HG03108 (cell line): ENCODE measurements at regions not wholly inside any gene's neighbourhood (a gene's known extent, or its start where the extent isn't known, plus 50 kb on each side); places are given as distances from the start of the nearest gene placed in this dataset.

ENCODE experiments used
- ATAC-seq: cut with Tn5 transposase; IDR thresholded peaks from one replicate; pipeline ENCODE4 v1.9.1; 2021; ENCODE audit warnings: moderate library complexity; ENCODE audit not compliant: unreplicated experiment

DNA sequence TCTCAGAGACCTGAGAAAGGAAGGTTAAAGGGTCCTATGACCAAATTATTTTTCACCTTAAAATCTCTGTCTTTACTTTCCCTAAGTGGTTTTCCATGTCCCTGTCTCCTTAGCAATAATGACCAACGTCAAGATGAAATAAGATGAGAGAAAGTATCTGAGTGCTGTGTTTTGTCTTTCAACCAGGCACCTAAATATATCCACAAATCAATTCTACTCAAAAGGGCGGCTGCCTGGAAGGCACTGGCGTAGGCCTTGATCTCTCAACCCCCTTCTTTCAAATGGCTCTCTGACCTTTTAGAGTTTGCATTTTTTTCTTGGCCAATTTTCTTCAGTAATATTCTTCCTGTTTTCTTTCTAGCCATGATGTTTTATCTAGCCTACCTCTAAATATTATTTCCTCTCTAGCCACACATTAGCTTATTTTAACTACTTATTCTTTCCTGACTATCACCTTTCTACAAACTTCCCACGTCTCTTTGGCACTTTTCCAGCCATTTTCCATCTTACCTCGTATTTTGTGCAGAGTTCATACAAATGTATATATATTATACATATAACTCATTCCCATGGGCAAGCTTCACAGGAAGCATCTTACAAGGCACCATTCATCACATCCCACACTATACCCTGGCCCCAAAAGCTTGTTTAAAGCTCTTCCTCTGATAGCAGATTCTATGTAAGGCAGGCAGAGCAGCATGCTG is 204.5 kb downstream of the SNX18 start:
- ATAC-seq = no peak

DNA sequence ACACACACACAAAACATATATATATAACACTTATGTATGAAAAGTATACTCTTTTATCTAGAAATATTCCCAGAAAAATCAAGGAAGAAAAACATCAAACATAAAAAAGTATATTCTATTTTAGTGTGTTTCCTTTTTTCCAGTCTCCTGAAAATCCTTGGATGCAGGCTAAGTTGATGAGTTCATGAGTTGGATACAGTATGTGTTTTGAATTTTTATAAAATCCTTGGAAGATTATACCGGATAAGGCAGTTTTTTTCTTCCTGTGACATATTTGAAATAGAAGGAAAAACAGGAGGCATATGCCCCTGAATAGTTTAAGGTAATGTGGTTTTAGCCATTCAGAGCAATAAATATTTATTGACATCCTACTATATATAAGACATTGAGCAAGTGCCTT is 203.6 kb downstream of the SNX18 start:
- no peak for ATAC-seq

DNA sequence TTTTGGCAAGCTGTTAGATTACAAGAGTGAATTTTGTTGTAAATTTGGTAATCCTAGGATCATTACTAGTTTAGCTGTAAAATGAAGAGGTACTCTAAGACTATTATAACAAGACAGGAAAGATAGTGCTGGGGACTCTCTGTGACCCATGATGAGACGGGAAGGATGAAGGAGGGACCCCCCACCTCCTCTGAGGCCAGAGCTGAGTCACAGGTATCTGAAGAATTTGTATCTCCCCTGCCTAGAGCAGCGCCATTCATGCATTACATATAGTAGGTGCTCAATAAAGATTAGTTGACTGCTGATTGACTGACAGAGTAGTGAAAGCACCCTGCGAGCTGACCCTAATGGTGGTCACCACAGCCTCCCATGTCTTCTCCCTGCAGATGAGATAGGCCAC is 202.8 kb downstream of the SNX18 start:
- ATAC-seq = no peak

DNA sequence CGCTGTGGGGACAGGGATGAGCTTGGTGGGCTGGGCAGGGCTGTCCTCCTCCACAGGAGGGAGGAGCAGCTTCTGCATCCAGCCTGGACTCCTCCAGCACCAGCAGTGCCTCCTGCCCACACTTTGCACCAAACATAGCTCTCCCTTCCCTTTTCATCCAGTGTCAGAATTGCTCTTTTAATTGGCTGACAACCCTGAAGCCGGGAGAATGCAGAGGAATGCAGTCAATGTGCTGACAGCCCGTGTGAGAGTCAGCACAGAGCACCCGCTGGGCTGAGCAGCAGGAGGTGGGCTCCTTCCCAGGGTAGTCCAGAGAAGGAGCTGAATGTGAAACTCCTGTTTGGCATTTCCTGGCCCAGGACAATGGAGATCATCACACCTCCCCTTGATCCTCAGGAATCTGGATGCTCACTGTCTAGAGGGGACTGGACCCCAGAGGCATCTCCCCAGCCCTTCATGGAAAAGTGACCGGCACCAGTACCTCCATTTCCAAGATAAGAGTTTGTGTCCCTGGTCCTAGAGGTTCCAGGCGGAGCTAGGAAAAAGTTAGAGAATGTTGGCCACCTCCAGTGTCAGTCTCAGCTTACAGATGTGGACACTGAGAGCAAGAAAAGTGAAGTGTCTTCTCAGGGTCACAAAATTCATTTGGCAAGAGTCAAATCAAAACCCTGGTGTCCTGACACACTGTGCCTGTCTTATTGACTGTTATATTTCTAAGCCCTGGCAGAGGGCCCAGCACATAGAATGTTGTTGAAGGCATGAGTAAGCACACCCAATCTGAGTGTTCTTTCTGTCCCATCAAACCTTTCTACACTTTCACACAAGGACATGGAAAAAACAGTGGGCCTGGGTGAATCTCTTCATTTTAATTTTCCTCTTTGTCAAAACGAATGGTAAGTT is 202.1 kb downstream of the SNX18 start:
- no peak for ATAC-seq

DNA sequence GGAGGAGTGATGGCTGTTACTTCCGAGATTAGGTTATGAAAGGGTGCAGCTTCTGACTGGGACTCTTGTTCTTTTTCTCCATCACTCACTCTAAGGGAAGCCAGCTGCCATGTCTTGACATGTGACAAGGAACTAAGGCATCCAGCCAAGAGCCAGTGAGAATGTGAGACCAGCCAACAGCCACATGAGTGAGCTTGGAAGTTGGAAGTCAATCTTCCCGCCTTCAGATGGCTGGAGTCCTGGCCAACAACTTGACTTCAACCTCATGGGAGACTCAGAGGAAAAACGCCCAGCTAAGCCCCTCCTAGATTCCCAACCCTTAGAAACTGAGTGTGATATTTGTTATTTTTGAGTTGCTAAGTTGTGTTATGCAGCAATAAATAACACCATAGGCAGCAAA is 201.1 kb downstream of the SNX18 start:
- no peak for ATAC-seq

DNA sequence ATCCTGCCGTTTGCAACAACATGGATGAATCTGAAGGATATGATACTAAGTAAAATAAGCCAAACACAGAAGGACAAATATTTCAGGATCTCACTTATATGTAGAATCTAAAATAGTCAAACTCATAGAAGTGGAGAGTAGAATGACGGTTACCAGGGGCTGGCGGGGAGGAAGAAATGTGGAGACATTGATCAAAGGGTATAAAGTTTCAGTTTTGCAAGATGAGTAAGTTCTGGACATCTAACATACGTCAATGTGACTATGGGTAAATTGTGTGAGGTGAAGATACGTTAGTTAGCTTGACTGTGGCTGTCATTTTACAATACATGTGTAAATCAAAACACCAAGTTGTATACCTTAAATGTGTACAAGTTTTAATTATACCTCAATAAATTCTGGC is 200.3 kb downstream of the SNX18 start:
- ATAC-seq = no peak

DNA sequence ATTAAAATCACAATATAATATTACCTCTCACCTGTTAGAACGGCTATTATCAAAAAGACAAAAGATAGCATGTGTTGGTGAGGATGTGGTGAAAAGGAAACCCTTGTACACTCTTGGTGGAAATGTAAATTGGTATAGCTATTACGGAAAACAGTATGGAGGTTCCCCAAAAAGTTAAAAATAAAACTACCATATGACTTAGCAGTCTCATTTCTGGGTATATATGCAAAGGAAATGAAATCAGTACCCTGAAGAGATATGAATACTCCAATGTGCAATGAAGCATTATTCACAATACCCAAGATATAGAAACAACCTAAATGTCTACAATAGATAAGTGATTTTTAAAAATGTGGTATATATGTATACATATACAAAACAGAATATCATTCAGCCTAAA is 199.9 kb downstream of the SNX18 start:
- ATAC-seq = no peak

DNA sequence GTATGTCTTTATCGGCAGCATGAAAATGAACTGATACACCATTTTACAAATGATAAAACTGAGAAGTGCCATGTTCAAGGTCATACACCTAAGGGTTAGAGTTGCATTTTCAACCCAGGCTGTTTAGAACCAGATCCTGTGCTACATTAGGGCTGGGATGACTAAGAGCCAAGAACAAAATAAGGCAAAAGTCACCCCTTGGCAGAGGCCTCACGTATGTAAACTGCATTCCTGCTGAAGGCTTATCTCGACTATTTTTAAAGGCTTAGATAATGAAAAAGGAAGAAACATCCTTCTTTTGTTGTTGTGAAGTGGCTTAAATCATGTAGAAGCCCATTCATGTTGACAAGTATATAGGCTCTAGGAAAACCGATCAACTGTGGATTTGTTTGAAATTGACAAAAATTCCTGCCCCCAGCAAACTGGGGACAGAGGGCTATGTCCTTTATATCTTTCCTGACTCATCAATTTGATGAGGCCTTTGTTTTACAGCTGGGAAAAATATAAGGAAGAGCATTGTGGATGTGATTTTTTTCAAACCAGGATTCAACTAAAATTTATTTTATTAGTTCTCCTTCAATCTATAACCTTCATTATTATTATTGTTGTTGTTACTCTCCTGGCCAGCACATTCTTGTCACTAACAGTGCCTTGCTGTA is 196.5 kb downstream of the SNX18 start:
- ATAC-seq = no peak

DNA sequence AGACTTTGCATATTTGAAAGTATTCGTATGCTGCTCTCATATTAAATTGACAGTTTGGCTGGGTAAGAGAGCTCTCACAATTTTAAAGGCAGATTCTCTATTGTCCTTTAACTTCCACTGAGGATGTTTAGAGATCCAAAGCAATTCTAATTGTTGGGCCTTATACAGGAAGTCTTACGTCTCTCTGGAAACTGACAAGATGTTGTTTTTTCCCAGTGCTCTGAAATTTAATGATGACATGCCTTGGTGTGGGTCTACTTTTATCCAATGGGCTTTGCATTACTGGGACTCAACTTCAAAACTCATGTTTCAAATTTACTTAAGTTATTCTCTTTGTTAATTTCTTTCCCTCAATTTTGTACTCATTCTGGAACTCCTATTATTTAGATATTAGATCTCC is 191.5 kb downstream of the SNX18 start:
- no peak for ATAC-seq

DNA sequence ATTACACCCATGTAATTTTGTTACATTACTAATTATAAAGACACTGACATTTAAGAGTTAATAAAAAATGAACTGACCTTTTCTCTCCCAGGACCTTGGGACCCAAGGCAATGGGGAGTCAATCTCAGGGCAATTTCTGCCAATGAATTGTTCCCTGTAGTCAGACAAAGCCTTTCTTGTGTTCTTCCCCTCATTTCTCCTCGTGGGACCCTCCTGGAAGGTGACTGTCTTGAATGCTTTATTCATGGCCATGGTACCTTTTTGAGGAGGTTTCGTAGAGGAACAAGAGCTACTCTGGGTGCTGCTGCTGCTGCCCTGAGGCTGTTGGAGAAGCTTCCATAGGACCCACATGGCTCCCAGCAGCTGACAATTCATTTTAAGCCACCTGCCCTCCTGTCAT is 190.3 kb downstream of the SNX18 start:
- ATAC-seq = no peak

DNA sequence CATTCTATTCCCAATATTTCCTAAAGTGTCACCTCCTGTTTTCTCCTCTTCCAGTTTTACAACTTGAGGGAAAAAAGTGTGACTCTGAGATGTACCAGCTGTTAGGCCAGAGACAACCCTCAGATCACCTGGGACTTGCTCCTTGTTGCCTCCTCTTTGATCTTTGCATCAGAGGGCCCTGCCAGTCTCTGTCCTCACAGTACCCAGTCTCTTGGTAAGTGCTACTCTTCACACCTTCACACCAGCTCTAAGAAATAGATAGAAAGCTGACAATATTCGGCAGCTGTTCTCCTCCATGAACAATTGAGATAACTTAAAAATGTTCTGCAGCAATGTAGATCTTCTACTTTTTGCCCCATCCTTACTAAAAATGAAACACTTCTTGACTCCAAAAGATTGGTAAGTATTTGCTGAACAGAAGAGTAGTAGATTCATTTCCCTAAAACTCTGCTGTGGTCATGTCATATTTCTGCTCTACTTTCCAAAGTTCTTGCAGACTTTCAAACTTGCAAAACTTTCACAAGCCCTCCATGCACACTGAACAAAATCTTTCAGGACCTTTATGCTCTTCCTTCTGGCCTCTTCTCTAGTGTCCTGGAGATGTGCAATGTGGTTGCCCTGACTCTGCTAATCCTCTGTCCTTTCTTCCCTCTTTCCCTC is 188.6 kb downstream of the SNX18 start:
- ATAC-seq = no peak

DNA sequence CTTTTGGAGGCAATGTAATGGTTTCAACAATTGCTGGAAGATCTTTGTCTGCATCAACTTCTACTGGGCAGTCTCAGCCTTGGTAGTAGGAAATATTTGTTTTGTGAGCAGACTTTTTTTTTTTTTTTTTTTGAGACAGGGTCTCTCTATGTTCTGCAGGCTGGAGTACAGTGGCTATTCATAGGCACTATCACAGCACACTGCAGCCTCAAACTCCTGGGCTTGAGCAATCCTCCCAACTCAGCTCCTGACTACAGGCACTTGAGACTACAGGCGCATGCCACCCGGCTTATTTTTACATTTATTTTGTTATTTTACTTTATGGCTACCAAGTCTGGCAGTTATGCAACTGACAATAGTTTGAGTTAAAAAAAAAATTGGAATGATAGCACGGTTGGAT is 187.3 kb downstream of the SNX18 start:
- ATAC-seq = no peak

DNA sequence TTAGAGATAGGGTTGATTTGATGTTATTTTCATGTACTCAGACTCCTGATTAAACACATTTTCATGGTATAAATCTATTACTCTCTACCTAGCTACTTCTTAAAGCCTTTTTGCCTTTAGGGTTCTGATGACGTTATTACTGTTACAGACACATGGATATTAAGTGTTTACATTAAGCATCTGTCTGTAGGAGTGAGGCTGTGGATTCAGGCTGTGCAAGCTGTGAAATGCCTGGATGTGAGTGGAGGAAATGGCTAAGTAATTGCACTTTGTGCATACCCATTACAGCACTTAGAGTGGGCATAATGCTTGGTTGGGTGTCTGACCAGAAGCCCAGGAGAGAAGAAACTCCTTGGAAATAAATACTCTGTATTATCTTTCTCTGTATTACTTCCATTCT is 186.8 kb downstream of the SNX18 start:
- ATAC-seq = no peak

DNA sequence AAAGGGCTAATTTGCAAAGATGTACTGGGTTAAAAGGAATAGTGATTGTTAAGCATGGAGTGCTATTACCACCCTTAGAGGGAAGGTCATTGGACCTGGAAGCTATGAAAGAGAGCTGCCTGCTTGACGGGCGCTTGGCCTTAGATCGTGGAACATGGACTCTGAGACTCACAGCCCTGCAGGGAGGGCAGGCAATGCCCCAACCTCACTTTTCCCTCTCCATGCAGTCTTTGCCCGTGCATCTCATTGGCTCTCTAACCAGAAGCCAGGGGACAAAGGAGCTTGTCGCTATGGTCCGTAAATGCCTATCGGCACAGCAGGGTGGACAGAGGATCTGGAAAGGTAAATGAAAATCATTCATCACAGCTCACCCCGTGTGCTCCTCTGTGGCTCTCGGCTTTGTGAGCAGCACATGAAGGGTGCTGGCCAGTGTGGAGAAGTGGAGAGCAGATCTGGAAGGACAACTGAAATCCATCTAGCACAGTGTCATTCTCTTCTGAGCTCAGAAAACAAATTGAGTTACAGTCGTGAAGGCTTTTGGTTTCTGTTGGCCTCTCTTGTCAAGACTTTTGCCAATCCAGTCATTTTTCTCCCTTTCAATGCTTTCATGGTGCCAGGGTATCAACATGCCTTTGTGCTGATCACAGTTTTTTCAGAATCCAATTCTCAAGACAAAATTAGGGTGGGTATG is 186.2 kb downstream of the SNX18 start:
- no peak for ATAC-seq

DNA sequence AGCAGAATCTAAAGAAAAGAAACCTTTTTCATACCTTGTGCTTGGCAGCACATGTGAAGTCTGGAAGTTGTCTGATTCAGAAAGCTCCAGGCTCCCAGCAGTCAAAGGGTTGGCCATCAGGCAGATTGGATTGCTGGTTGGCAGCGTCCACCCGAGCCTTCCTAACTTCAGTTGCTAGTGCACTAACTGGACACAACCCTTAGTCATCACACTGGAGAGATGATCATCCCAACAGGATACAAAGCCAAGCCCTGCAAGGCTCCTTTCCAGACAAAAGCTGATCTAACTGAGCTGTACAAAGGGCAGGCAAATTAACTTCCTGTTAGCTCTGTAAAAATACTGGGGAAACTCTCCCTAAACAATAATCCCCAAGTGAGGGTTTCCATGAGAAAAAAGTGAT is 185.6 kb downstream of the SNX18 start:
- no peak for ATAC-seq

DNA sequence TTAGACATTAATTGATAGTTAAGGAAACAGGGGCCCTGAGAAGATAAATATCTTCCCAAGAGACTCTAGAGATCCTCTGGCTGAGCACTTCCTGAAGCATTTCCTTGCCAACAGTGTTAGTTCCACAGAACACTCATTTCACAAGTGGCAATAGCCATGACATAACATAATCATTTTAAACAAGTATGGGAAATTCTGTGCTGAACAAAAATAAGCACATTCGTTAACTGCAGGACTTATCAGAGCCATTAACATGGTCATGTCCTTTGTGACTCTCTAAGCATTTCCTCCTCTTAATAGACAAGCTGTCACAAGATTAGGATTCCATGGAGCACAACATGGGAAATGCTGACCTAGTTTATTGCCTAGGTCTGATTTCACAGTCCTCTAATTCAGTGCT is 184.9 kb downstream of the SNX18 start:
- ATAC-seq = no peak

DNA sequence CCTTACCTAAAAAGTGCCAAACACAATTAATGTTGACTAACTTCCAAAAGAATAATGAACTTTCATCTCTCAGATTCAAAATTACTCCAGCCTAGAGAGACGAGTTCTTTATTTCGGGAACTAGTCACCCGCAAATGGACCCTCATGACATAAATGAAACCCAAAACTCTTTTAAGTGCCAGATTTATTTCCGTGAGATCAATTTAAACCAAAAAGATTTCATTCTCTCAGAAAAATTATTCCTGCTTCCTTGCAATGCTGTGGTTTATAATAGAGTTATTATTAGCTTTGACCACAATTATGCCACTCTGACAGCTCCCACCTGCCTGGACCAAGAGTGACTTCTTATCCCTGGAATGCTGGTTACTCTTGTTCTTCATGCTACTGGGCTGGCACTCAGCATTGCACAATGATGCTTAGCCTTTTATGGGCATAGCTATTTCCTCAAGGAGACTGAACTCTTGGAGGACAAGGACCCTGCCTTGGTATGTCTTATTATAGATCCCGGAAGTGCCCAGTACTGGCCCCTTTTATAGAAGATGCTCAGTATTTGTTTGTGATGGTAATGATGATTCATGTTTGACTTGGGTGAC is 183.5 kb downstream of the SNX18 start:
- ATAC-seq = no peak

DNA sequence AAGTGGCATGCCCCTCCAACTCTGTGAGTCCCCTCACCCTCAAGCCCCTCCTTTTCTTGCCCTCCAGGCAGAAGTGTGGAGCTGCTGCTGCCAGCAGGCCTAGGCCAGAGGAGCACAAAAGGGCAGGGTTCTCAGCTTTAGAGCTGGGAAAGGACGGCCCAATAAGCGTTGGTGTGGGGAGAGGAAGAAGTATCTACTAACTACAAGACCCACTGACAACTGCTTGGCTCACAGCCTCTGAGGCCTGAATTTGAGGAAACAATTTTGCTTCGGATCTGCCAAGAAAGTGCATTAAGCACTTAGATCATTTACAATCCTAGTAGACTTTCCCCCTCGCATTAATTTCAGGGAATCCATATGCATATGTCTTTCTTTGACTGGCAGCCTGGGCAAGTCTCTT is 179.4 kb downstream of the SNX18 start:
- ATAC-seq = no peak

DNA sequence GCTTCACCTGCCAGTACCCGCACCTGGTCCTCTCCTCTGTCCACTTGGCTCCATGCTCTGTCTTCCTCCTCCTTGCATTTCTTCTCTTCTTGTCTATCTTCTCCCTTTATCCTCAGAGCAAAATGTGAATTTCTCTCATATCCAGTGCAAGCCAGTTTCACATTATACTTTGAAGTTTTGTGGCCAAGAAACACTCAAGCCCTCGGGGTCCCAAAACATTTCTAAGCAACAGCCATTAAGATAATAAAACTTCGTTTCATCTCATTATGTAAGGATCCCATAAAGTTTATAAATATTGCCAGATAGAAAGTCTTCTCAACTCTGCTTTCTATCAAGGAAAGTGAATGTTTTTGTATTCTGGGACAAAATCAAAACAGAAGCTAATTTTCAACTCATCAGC is 178.8 kb downstream of the SNX18 start:
- ATAC-seq = no peak

DNA sequence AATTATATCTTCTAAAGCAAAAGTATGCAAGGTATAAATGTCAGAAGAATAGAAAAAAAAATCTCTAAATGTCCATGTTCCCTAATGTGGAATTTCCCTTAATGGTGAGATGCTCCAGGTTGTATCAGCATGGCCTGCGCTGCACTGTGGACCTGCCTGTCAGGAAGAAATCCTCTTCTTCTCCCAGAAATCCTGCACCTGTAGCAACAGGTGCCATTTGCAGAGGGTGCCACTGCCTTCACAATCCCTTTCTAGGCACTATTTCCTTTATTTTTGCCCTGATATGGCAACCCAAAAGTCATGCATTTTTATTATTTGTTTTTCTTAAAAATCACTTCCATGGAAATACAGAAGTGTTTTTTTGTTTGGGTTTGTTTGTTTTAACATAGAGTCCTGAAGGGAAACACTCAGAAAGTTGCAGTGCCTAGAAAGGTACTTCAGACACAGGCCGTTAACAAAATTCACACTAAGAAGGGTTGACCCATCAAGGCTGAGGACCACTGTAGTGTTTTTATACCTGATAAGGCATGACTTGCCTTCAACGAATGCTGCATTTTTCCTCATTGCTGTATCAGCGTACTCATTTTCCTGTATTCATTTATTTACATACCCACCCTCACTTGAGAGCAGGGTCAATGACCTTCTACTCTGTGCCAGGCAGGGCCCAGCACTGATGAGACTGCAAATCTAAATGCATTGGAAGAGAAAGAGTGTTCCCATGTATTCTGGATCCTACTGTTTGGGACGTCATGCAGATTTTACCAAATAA is 177.8 kb downstream of the SNX18 start:
- no peak for ATAC-seq
